ENCODE measurements at regions not wholly inside any gene's neighbourhood (a gene's known extent, or its start where the extent isn't known, plus 50 kb on each side); places are given as distances from the start of the nearest gene placed in this dataset.
A peak's percentile ranks its signal among the peaks of the same experiment; 100 is the strongest.

DNA sequence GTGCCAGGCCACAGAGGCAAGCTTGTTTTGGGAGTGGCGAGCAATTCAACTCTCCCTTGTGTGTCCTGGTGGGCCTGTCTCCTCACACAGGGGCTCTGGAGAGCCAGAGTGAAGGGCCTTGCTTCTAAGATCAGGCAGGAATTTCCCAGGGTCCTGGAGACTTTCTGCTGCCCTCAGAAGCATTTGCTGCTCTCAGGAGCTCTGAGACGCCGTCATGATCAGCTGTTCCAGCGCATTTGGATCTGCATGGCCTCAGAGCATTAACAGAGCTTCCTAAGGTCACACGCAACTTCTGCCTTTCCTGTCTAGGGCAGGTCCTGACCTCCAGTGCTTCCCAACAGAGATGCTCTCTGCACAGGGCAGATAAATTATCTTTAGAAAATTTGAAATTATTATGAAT, 52.2 kb upstream of the C10orf90 start:
- peaks cover 15% of the 10 kb centered on the region for H3K27me3 ChIP-seq
- no peak overlapping the region for H3K27ac ChIP-seq
- DNase-seq (ENCODE audit: low spot score in 2 of 2) = no peak
- H3K36me3 ChIP-seq = no peaks in the 10 kb centered on the region
- H3K9me3 ChIP-seq = no peaks in the 10 kb centered on the region
- no peaks in the 10 kb centered on the region for H3K4me1 ChIP-seq
- 87% methylated on average over 5 of the region's 5 CpGs for WGBS
- H3K4me3 ChIP-seq = no peak overlapping the region
- no peak for TF ChIP-seq CTCF (IDR thresholded peaks at IDR 0.05)
- no peak for TF ChIP-seq POLR2A (IDR thresholded peaks at IDR 0.05)
- no peak for TF ChIP-seq EP300 (IDR thresholded peaks at IDR 0.05)
- no peak for TF ChIP-seq POLR2AphosphoS5 (IDR thresholded peaks at IDR 0.05)

DNA sequence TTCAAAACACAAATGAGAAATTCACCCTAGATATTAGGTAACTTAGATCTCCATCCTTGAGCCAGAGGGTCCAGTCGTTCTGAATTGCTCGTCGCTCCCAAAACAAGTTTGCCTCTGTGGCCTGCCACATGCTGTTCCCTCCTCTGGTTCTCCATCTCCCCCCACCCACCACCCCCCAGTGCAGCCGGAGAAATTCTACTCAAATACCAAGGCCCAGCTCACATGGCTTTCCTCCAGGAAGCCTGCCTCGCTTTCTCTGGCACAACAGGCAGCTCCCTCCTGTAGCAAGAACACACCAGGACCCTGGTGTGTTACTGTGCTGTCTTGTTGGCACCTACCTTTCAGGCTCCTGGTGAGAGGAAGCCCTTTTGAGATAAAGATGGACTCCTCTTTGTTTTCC, 52.7 kb upstream of the C10orf90 start:
- no peak overlapping the region for H3K27ac ChIP-seq
- peaks cover 15% of the 10 kb centered on the region for H3K27me3 ChIP-seq
- H3K36me3 ChIP-seq = no peaks in the 10 kb centered on the region
- TF ChIP-seq POLR2A (IDR thresholded peaks at IDR 0.05) (no peak), CTCF (IDR thresholded peaks at IDR 0.05) (no peak), POLR2AphosphoS5 (IDR thresholded peaks at IDR 0.05) (no peak), EP300 (IDR thresholded peaks at IDR 0.05) (no peak)
- WGBS = 87% methylated on average over 5 of the region's 5 CpGs
- no peaks in the 10 kb centered on the region for H3K4me1 ChIP-seq
- H3K9me3 ChIP-seq = no peaks in the 10 kb centered on the region
- no peak overlapping the region for H3K4me3 ChIP-seq
- DNase-seq (ENCODE audit: low spot score in 2 of 2) = no peak

GRCh38 chr10:126729314-126729870, 58.9 kb upstream of the C10orf90 start:
- Histone ChIP-seq H3K27me3 (no peaks in the 10 kb centered on the region), H3K36me3 (no peaks in the 10 kb centered on the region), H3K4me1 (peaks cover 18% of the 10 kb centered on the region), H3K27ac (no peak overlapping the region), H3K9me3 (no peaks in the 10 kb centered on the region), H3K4me3 (no peak overlapping the region)
- TF ChIP-seq EP300 (IDR thresholded peaks at IDR 0.05) (no peak), CTCF (IDR thresholded peaks at IDR 0.05) (no peak), POLR2A (IDR thresholded peaks at IDR 0.05) (no peak), POLR2AphosphoS5 (IDR thresholded peaks at IDR 0.05) (no peak)
- 64% methylated on average over 6 of the region's 6 CpGs for WGBS
- no peak for DNase-seq (ENCODE audit: low spot score in 2 of 2)

GRCh38 chr10:126730856-126731609, 60.5 kb upstream of the C10orf90 start:
- Histone ChIP-seq H3K4me1 (peaks cover 30% of the 10 kb centered on the region), H3K36me3 (no peaks in the 10 kb centered on the region), H3K27ac (no peak overlapping the region), H3K27me3 (no peaks in the 10 kb centered on the region), H3K4me3 (no peak overlapping the region), H3K9me3 (no peaks in the 10 kb centered on the region)
- DNase-seq (ENCODE audit: low spot score in 2 of 2) = no peak
- TF ChIP-seq CTCF (IDR thresholded peaks at IDR 0.05) (no peak), EP300 (IDR thresholded peaks at IDR 0.05) (no peak), POLR2AphosphoS5 (IDR thresholded peaks at IDR 0.05) (no peak), POLR2A (IDR thresholded peaks at IDR 0.05) (no peak)
- 79% methylated on average over 4 of the region's 4 CpGs for WGBS

- Histone ChIP-seq H3K27me3 (no peaks in the 10 kb centered on the region), H3K4me3 (no peak overlapping the region), H3K27ac (no peak overlapping the region), H3K9me3 (no peaks in the 10 kb centered on the region), H3K36me3 (no peaks in the 10 kb centered on the region), H3K4me1 (peaks cover 30% of the 10 kb centered on the region)
- no peak for DNase-seq (ENCODE audit: low spot score in 2 of 2)
- TF ChIP-seq CTCF (IDR thresholded peaks at IDR 0.05) = peak in 1 of 2 donors; percentile 3
- no peak for TF ChIP-seq POLR2A (IDR thresholded peaks at IDR 0.05)
These were observed 61.1 kb upstream of the C10orf90 start for GRCh38 chr10:126731610-126731990.
